Gastrocnemius medialis (tissue), 4 donors: ENCODE measurements at regions not wholly inside any gene's neighbourhood (a gene's known extent, or its start where the extent isn't known, plus 50 kb on each side); places are given as distances from the start of the nearest gene placed in this dataset.

Experiments
- ATAC-seq, 2 donors: fragments of 150-250 bp; one replicate each; pipeline ENCODE4 v1.9.1; 2016
- DNase-seq, 2 donors: peaks; one replicate each; pipeline ENCODE4 v3.0.0-alpha.2; 2019
- H3K27ac ChIP-seq, 4 donors: fragments of 200-600 bp; sonication (generic); 1 replicate in 1 of 4; 2 replicates in 3 of 4; pipeline ENCODE4 v1.5.1; 2016 to 2018; ENCODE audit warnings: mild to moderate bottlenecking in 2 of 4, moderate library complexity in 1 of 4
- H3K27me3 ChIP-seq, 3 donors: fragments of 200-600 bp; sonication (generic) in 2 of 3; 1 replicate in 1 of 3; 2 replicates in 2 of 3; pipeline versions ENCODE4 v1.5.1 to v1.6.0; 2016 to 2019; ENCODE audit warnings: mild to moderate bottlenecking in 1 of 3, moderate library complexity in 1 of 3
- H3K36me3 ChIP-seq, 2 donors: fragments of 200-600 bp; sonication (generic) in 1 of 2; one replicate each; pipeline ENCODE4 v1.5.1; 2017 to 2018
- H3K4me1 ChIP-seq, 2 donors: fragments of 200-600 bp; sonication (generic) in 1 of 2; one replicate each; pipeline ENCODE4 v1.5.1; 2016 to 2017; ENCODE audit warnings: mild to moderate bottlenecking in 2 of 2
- H3K4me3 ChIP-seq, 4 donors: fragments of 200-600 bp; sonication (generic) in 3 of 4; 1 replicate in 1 of 4; 2 replicates in 3 of 4; pipeline ENCODE4 v1.5.1; 2016 to 2019; ENCODE audit warnings: mild to moderate bottlenecking in 2 of 4
- H3K9me3 ChIP-seq, 3 donors: fragments of 200-600 bp; sonication (generic) in 2 of 3; 1 replicate in 1 of 3; 2 replicates in 2 of 3; pipeline ENCODE4 v1.5.1; 2016 to 2019
- CTCF ChIP-seq, 5 experiments: fragments of 450-650 bp in 3 of 5; fragments of 200-600 bp in 2 of 5; sonication (generic) in 2 of 5; IDR thresholded peaks in 4 of 5; conservative IDR thresholded peaks in 1 of 5; 1 replicate in 4 of 5; 2 replicates in 1 of 5; pipeline ENCODE4 v1.5.1; 2016 to 2019; ENCODE audit warnings: antibody characterized with exemption in 5 of 5, mild to moderate bottlenecking in 3 of 5, moderate library complexity in 3 of 5
- POLR2A ChIP-seq, 2 donors: fragments of 450-650 bp; IDR thresholded peaks; one replicate each; pipeline ENCODE4 v1.6.1; 2017; ENCODE audit warnings: antibody characterized with exemption in 2 of 2, mild to moderate bottlenecking in 2 of 2, moderate library complexity in 2 of 2
- in situ Hi-C, 4 donors: fragments of 200-750 bp; cut with MboI; loops; one replicate each; pipeline versions ENCODE4 v1.15.0 to v1.8.0; 2017; ENCODE audit warnings: low sequenced_read_pairs in 4 of 4
- intact Hi-C: fragments of 100-400 bp; cut with DNase I; formaldehyde crosslinking; loops from one replicate; pipeline ENCODE4 v1.15.1; 2023; ENCODE audit warnings: low total_unique reads

DNA sequence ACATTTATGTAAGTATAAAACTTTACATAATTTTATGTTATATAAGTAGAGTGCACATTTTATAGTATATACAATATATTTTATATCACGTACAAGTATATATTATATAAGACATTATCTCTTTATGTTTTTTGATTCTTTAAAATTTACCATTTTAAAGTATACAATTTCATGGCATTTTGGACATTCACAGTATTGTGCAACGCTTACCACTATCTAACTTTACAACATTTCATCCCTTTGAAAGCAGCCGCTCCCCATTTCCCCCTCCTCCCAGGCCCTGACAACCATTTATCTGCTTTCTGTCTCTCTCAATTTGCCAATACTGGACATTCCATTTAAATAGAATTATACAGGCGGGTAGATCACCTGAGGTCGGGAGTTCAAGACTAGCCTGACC, 512.5 kb downstream of the TSN start:
- no peaks in the 10 kb centered on the region for H3K36me3 ChIP-seq
- TF ChIP-seq CTCF (IDR thresholded peaks at IDR 0.05 in 4 of 5, conservative IDR thresholded peaks at IDR 0.05 in 1 of 5) = no peak
- no peak for TF ChIP-seq POLR2A (IDR thresholded peaks at IDR 0.05)
- no peak overlapping the region for H3K27ac ChIP-seq
- DNase-seq = no peak
- H3K4me3 ChIP-seq = no peak overlapping the region
- no peak for ATAC-seq
- intact Hi-C loops = no loop called here
- in situ Hi-C loops = no loop called here
- H3K27me3 ChIP-seq = no peaks in the 10 kb centered on the region
- H3K4me1 ChIP-seq = no peaks in the 10 kb centered on the region
- no peaks in the 10 kb centered on the region for H3K9me3 ChIP-seq

- H3K27ac ChIP-seq = no peak overlapping the region
- ATAC-seq = no peak
- DNase-seq = no peak
- H3K4me1 ChIP-seq = no peaks in the 10 kb centered on the region
- intact Hi-C loops = no loop called here
- in situ Hi-C loops = no loop called here
- no peak overlapping the region for H3K4me3 ChIP-seq
- H3K36me3 ChIP-seq = no peaks in the 10 kb centered on the region
- no peaks in the 10 kb centered on the region for H3K27me3 ChIP-seq
- TF ChIP-seq CTCF (IDR thresholded peaks at IDR 0.05 in 4 of 5, conservative IDR thresholded peaks at IDR 0.05 in 1 of 5) = no peak
- no peak for TF ChIP-seq POLR2A (IDR thresholded peaks at IDR 0.05)
- no peaks in the 10 kb centered on the region for H3K9me3 ChIP-seq
Measured at GRCh38 chr2:122273785-122274419, 518.5 kb downstream of the TSN start.

DNA sequence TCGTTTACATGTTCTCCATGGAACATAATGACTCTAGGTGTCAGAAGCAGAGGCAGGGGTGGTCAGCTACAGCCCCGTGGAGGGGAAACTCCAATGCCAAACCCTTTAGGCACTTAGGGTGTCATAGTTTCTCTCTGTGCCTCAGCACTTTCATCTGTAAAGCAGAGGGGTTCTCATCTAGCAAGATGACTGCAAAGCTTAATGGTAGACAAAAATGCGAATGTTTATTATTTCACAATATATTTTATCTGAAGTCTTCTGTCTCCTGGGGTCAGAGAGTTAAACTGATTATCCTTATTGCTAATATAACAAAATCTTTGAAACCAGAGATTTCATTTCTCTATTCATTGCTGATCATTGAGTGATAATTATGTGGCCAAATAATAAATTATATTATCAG, 522.5 kb downstream of the TSN start:
- DNase-seq (no peak), ATAC-seq (no peak)
- in situ Hi-C loops (no loop called here), intact Hi-C loops (no loop called here)
- H3K4me1 ChIP-seq = no peaks in the 10 kb centered on the region
- TF ChIP-seq POLR2A (IDR thresholded peaks at IDR 0.05) = no peak
- no peak for TF ChIP-seq CTCF (IDR thresholded peaks at IDR 0.05 in 4 of 5, conservative IDR thresholded peaks at IDR 0.05 in 1 of 5)
- H3K36me3 ChIP-seq = no peaks in the 10 kb centered on the region
- no peak overlapping the region for H3K27ac ChIP-seq
- no peaks in the 10 kb centered on the region for H3K9me3 ChIP-seq
- H3K27me3 ChIP-seq = no peaks in the 10 kb centered on the region
- no peak overlapping the region for H3K4me3 ChIP-seq

GRCh38 chr2:122300758-122301157, 545.3 kb downstream of the TSN start:
- no peak overlapping the region for H3K4me3 ChIP-seq
- DNase-seq = no peak
- intact Hi-C loops = no loop called here
- no peak overlapping the region for H3K27ac ChIP-seq
- no peaks in the 10 kb centered on the region for H3K36me3 ChIP-seq
- TF ChIP-seq POLR2A (IDR thresholded peaks at IDR 0.05) (no peak), CTCF (IDR thresholded peaks at IDR 0.05 in 4 of 5, conservative IDR thresholded peaks at IDR 0.05 in 1 of 5) (no peak)
- no peaks in the 10 kb centered on the region for H3K27me3 ChIP-seq
- ATAC-seq = no peak
- H3K4me1 ChIP-seq = no peaks in the 10 kb centered on the region
- in situ Hi-C loops = no loop called here
- H3K9me3 ChIP-seq = no peaks in the 10 kb centered on the region

DNA sequence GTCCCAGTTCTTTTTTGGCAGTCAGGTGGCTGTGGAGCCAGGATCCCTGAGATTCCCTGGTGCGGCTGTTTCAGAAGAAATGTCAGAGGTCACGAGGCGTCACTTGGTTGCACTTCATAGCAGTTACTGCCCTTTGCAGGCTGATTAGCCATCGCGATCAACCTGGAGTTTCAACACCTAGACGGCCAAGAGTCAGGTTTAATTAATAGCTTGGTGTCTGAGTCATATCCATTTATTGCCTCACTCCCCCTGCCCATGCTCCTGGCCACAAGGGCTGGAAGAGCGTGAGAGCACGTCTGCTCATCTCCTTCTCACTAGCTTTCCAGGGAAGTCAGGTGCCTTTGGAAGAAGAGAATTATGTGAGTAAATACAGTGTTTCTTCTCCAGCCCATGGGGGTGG, 552.3 kb downstream of the TSN start:
- intact Hi-C loops (no loop called here), in situ Hi-C loops (no loop called here)
- Histone ChIP-seq H3K27ac (no peak overlapping the region), H3K4me3 (no peak overlapping the region), H3K27me3 (no peaks in the 10 kb centered on the region), H3K36me3 (no peaks in the 10 kb centered on the region), H3K4me1 (no peaks in the 10 kb centered on the region), H3K9me3 (no peaks in the 10 kb centered on the region)
- TF ChIP-seq POLR2A (IDR thresholded peaks at IDR 0.05) (no peak), CTCF (IDR thresholded peaks at IDR 0.05 in 4 of 5, conservative IDR thresholded peaks at IDR 0.05 in 1 of 5) (no peak)
- DNase-seq = no peak
- no peak for ATAC-seq
